Superior temporal gyrus (tissue), 1 donor: ENCODE measurements at regions not wholly inside any gene's neighbourhood (a gene's known extent, or its start where the extent isn't known, plus 50 kb on each side); places are given as distances from the start of the nearest gene placed in this dataset.
"Not testable (repeated sequence)": the region's sequence is repeated elsewhere in the genome, so short reads cannot be mapped to it uniquely, and the experiment has no call there.

Experiments used
- DNase-seq: peaks from one replicate; pipeline ENCODE4 v3.0.0-alpha.2; 2016; ENCODE audit errors: extremely low spot score

DNA sequence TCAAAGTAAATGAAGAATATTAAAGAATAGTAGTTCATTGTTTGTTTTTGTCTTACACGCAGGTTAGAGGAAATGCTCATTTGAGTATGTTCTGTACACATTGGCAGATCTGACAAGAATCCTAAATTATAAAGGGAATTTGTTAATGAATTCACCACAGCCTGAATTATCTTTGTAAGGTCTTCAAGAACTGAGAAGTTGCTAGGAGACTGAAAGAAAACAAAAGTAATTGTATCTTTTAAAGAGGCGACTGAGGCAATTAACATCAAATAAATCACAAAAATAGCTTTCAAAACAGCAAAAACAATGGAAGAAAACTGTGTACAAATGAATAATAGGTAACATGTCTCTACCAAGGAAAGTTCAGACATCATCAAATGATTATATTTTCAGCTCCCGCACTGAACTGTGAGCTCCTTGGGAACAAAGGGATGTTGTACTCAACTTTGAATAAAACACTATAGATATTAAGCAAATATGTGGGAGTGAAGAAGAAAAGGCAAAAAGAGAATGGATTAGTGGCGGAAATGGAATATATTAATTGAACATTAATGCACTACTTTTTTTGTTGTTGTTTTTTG lies 51.7 kb upstream of the ATIC start:
- peak; percentile 27 for DNase-seq

DNA sequence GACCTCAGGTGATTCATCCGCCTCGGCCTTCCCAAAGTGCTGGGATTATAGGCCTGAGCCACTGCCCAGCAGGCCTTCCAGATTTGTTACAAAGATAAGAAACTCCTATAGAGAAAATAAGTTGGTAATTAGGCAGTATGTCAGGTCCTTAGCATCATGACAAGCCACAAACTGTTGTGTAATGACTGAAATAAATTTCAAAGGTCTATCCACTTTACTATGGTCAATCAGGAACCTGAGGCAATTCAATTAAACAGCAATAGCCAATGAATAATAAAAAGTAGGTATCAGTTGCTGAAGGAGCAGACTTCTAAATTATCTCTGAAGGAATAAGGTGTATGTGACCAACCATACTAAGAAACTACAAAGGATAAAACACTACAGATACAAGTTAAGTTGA lies 62.4 kb upstream of the ATIC start:
- DNase-seq: no peak

DNA sequence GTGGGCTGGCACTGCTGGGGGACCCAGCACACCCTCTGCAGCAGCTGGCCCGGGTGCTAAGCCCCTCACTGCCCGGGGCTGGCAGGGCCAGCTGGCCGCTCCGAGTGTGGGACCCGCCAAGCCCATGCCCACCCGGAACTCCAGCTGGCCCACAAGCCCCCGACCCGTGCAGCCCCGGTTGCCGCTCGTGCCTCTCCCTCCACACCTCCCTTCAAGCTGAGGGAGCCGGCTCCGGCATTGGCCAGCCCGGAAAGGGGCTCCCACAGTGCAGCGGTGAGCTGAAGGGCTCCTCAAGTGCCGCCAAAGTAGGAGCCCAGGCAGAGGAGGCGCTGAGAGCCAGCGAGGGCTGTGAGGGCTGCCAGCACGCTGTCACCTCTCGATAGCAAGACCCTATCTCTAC lies 65.9 kb upstream of the ATIC start:
- DNase-seq: not testable (repeated sequence)

DNA sequence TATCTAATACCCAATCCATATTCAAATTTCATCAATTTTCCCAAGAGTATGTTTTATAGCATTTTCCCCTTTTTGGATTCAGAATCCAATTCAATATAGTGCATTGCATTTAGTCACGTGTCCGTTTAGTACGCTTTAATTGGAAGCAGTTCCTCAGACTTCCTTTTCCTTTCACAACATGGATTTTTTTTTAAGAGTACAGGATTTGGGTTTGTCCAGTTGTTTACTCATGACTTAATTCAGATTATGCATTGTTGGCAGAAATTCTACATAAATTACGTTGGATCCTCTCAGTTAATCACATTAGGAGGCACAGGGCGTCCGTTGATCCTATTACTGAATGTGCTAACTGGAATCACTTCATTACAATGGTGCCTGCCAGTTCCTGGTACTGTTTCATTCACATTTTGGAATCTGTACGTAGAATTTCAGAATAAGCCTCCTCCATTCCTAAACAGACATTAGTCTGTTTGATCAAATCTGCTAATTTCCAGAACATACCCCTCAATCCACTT lies 70.0 kb upstream of the ATIC start:
- DNase-seq: peak; percentile 74

DNA sequence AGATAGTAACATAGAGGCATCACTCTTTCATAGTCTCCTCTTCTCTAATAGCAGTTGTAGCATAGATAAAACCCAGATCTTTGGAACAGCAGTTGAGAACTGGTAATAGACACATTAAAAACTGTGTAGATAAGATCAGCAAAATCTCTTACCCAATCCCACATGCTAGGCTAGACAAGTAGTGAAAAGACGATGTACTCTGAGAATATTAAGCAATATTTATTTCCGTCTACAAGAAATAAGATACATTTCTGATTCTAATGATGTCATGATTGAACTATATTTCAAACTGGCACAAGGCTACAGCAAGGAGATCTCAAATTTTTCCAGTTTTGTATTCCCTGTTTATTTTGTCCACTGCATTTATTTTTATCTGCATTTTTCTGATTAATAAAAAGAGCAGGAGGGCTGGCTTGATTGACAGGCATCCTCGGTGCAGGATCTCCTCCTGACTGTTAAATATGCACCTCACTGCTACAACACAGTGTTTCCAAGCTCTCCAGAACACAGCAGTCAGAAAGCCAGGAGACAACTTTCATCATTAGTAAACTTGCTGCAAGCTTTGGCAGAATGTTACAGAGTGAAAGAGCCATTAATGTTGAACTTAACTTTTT lies 73.3 kb upstream of the ATIC start:
- DNase-seq: peak; percentile 12

DNA sequence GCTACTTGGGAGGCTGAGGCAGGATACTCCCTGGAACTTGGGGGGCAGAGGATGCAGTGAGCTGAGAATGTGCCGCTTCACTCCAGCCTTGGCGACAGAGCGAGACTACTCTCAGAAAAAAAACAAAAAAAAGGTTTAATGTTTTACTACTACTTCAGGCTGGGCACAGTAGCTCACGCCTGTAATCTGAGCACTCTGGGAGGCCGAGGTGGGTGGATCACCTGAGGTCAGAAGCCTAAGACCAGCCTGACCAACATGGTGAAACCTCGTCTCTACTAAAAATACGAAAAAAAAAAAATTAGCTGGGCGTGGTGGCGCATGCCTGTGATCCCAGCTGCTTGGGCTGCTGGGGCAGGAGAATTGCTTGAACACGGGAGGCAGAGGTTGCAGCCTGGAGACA lies 75.7 kb upstream of the ATIC start:
- DNase-seq: no peak

DNA sequence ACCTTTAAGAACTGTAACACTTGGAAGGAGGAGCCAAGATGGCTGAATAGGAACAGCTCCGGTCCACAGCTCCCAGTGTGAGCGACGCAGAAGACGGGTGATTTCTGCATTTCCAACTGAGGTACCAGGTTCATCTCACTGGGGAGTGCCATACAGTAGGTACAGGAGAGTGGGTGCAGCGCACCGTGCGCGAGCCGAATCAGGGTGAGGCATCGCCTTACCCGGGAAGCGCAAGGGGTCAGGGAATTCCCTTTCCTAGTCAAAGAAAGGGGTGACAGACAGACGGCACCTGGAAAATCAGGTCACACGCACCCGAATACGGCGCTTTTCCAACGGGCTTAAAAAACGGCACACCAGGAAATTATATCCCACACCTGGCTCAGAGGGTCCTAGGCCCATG lies 81.8 kb upstream of the ABCA12 start:
- not testable (repeated sequence) for DNase-seq

DNA sequence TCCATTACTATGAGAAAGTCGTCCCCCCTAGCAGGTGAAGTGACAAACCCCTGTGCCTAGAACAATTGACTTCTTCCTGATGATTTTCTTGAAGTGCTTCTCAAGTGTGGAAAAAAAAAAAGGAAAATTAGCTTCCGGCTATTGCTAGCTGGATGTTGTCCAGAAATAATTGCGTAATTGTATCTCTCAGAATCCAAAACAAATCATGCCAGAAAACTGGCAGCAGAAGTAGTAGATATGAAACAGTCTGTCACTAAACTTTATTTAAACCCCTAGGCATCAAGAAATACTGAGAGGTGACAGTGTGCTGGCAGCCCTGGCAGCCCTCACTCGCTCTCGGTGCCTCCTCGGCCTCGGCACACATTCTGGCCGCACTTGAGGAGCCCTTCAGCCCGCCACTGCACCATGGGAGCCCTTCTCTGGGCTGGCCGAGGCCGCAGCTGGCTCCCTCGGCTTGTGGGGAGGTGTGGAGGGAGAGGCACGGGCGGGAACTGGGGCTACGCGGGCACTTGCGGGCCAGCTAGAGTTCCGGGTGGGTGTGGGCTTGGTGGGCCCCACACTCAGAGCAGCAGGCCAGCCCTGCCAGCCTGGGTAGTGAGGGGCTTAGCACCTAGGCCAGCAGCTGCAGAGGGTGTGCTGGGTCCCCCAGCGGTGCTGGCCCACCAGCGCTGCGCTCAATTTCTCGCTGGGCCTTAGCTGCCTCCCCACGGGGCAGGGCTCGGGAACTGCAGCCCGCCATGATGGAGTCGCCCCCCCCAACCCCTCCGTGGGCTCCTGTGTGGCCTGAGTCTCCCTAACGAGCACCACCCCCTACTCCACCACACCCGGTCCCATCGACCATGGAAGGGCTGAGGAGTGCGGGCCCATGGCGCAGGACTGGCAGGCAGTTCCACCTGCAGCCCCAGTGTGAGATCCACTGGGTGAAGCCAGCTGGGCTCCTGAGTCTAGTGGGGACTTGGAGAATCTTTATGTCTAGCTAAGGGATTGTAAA lies 80.5 kb upstream of the ABCA12 start:
- DNase-seq: no peak

DNA sequence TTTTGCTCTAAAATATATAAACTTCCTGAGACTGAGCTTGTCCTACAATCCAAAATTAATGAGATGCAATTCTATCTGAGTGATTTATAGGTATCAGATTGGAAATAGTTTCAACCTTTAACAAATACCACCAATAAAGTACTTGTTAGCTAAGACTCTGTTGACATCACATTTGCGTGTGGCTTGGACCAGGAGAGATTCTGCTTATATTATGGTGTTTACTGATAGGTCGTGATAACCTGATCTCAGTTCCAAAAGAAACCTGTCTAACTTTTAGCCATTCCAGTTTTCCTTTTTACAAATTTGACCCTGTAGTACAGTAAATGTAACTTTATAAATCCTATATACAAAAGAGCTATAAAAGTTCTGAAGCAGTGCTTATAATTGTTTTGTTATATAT lies 78.4 kb upstream of the ABCA12 start:
- DNase-seq: no peak

DNA sequence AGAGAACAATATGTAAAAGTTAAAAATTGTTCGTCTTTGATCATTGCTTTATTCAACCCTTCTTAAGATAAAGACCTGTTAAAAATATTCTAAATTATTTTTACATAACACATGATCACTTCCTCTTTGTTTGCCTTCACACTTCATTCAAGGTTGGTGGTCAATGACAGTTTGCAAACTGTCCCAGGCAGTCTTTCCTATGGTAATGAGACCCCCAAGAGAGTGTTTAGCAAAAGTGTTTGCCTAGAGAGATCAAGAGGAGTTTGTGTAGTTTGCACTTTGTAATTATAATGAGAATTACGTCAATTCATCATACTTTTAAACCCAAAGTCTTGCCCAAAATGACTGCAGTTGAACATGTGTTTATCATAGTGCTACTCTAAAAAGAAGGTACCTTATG lies 77.2 kb upstream of the ABCA12 start:
- no peak for DNase-seq

DNA sequence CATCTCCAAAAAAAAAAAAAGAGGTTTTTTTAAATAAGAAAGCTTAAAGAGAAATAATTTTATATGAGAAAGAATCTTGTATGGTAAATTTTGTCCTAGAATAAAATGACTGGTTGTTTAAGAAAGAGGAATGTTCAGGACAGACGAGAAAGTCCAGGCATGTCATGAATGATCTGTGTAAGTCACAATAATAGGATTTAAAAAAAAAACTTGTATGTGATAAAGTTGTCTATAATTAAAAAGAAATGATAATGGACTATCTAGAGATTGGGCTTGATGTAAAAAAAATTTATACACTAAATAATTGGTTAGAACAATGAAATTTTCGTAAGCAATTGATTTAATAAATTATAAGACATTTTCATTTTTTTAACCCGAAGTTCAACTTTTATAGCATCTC lies 71.7 kb upstream of the ABCA12 start:
- DNase-seq: no peak

DNA sequence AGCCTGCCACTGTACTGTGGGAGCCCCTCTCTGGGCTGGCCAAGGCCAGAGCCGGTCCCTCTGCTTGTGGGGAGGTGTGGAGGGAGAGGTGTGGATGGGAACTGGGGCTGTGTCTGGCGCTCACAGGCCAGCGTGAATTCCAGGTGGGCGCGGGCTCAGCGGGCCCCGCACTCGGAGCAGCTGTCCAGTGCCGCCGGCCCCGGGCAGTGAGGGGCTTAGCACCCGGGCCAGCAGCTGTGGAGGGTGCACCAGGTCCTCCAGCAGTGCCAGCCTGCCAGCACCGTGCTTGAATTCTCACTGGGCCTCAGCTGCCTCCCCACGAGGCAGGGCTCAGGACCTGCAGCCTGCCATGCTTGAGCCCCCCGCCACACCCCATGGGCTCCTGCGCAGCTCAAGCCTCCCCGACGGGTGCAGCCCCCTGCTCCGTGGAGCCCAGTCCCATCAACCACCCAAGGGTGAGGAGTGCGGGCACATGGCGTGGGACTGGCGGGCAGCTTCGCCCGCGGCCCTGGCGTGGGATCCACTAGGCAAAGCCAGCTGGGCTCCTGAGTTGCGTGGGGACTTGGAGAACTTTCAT lies 69.5 kb upstream of the ABCA12 start:
- no peak for DNase-seq

DNA sequence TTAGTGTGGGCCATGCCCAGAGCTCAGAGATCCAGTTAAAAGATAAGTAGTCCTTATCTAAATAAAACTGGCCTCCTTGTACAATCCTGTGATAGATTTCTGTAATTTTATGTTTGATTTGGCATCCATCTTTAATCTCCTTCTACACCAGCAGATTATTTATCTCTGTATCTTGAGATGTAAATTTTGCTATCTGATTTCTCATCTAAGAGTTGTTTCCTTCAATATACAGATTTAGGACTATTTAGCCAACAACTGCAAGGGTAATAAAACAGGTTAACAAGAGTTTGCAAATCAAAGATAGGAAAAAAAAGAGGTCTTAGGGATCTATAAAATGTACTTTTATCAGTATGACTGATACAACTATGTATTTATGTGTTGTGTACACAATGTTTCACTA lies 68.6 kb upstream of the ABCA12 start:
- DNase-seq: no peak

DNA sequence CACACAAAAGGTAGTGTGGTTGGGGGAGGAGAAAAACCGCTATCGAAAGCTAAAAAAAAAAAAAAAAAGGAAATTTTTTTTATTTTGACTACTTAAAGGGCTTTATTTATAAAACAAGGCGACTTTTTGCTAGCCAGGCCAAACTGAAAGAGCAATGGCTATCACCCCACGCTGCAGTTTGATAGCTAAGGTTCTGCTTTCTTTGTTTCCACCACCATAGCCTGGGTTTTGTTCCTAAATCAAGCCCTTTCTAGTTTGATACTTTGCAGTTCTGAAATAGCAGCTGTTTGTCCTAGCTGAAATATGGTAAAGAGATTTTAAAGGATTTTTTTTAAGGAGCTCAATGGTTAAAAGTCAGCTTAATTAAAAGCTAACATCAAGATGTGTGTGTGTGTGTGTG lies 67.4 kb upstream of the ABCA12 start:
- no peak for DNase-seq

DNA sequence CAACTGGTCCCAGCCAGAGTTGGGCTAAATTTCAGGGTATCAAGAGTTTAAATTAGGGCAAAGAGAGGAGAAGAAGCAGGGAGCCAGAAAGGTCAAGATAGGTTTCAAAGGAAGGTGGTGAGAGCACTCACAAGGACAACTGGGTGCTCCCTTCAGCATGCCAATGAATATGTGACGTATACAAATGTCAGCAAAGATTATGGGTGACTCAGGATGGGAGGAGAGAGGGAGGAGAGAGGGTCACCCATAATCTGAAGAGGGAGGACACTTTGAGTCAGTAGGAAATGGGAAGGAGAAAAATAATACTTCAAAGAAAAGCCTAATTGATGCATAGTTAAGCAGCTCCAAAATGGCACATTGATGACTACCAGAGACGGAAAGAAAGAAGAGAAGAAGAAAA lies 53.1 kb upstream of the ABCA12 start:
- no peak for DNase-seq

DNA sequence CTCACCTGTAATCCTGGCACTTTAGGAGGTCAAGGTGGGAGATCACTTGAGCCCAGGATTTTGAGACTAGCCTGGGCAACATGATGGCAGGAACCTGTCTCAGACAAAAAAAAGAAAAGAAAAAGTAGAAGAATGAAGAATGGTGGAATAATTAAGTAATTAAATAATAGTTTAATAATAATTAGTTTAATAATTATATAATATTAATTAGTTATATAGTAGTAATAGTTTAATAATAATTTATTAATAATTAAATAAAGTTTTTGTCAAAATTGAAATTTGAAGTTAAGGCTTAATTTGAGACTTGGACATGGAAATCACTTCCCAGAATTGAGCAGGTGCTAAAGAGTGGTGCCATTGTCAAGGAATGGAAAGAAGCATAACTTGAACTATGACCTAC lies 52.2 kb upstream of the ABCA12 start:
- DNase-seq: no peak

DNA sequence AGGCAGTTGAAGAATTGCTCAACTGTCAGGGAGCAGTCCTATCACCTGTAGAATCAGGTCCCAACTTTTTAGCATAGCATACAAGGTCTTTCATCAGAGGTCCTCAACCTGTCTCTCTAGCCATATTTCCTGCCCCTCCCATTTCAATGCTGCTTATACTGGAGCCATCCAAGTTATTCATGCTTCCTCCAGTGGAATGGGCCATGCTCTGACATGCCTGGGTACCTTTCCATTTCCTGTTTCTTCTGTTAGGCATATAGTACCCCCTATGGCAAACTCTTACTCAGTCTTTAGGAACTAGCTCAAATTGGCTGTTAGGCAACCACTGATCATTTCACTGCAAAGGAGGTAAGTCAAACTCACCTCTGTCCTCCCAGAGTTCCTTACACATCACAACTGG lies 51.0 kb upstream of the ABCA12 start:
- DNase-seq: no peak
